Tongue (tissue), 1 donor: ENCODE measurements at regions not wholly inside any gene's neighbourhood (a gene's known extent, or its start where the extent isn't known, plus 50 kb on each side); places are given as distances from the start of the nearest gene placed in this dataset.

ENCODE experiments used
- DNase-seq: peaks from one replicate; pipeline ENCODE4 v3.0.0-alpha.2; 2015

DNA sequence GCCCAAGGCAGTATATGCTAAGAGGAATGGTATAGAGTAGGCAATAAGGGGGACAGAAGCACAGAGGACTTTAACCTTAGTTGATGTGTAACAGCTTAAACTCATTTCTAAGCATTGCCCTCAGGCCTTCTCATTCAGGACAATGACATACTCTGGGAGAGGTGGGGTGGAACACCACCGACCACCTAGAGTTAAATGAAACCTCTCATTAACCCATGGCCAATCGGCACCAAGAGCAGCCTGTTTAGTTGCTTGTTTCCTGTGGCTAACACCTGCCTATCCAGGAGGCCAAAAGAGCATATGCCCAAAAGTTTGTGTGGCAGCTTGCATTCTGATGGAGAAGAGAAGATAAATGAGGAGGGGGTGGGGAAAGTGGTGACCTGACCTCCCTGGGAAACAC, 50.0 kb downstream of the PABIR2 start:
- no peak for DNase-seq

DNA sequence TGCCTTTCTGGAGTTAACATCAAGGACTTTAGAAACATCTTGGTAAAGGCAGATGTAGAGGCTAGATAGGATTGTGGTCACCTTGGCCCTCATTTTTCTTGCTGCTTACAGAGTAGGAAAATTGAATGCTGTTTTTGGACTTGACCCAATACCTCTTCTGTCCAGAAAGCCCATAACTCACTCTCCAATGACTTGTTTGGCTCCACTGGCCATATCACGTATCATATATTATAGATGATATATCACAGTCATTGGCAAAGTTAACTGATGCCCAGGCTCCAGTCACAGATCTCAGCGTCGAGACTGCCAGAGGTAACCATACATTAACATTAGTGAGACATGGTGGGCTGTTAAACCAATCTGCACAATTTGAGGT, 50.6 kb downstream of the PABIR2 start:
- no peak for DNase-seq

DNA sequence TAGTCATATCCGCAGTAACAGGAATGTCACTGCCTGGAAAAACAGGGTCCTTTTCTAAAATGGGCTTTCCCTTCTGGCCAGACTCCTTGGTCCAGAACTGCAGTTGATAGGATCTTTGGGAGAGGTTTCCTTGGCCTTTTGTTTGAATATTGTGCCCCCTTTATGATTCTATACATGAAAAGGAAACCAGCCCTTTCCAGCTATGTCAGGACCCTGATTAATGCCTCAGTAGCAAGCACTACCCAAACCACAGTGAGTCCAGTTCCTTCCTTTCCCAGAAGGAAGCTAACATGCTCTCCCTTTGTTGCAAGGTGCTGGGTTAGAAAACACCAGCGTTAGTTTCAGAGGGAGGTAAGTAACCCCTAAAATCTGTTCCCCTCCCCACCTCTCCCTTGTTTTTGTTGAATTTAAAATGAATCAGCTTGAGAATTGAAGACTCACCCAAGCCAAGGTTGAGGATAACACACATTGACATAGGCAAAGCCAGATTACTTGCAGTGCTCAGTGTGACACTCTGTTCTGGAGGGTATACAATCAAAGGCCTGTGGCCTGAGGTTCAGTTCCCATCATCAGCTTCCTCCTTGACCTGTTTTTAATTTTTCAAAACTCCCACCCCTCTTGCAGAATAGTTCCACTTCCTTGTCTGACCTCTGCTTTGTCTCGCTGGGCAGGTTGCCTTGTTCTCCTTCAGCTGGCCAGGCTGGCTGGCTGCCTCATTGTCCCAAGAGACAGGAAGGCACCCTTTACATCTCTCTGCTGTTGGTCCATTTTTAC, 51.2 kb downstream of the PABIR2 start:
- no peak for DNase-seq

DNA sequence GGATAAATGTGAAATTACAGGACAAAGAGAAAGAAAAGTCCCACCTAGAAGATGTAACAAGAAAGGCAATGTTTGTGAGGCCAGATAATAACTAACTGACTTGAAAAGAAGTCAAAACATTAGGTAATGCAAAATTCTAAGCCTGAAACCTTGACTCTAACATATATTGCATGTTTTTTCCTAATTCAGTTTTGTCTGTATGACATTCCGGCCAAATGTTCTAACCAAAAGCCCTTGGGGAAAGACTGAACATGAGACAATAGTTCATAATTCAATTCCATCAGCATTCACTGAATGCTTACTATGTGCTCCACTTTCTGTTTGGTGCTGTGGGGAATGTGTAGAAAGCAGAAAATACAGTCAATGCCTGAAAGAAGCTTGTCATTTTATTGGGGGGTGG, 53.9 kb downstream of the PABIR2 start:
- peak; percentile 71 for DNase-seq

DNA sequence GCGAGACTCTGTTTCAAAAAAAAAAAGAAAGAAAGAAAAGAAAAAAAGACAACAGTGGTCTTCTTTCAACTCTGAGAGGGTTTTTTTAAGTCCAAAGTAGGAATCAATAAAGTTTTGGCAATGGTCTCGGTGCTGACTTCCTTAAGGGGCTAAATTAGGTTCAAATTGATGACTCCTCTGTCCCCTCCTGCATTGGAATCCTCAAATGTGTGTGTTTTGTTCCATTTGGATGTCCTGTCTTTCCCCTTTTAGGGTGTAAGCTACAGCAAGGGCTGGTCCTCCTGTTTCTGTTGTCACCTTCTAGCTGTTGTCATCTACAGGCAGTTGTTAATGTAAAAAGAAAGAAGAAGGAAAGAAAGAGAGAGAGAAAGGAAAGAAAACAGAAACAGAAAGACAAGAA, 54.4 kb downstream of the PABIR2 start:
- DNase-seq = no peak

DNA sequence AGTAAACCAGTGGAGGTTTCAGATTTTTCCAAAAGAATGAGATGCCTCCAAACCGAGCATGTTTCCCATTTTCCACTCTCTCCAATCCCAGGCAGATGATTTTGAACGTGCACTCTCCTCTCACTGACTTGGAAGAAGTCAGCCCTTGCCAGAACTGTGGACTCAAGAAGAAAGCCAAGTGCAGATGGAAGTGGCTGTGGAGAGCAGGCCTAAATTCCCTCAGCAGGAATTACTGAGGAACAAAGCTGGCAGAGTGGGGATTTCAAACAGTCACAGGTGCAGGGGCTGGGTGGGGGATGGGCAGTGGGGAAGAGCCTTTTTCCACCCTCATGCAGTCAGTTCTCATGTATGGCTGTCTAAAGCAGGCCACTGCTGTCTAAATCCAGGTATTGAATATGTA, 55.3 kb downstream of the PABIR2 start:
- peak; percentile 81 for DNase-seq

DNA sequence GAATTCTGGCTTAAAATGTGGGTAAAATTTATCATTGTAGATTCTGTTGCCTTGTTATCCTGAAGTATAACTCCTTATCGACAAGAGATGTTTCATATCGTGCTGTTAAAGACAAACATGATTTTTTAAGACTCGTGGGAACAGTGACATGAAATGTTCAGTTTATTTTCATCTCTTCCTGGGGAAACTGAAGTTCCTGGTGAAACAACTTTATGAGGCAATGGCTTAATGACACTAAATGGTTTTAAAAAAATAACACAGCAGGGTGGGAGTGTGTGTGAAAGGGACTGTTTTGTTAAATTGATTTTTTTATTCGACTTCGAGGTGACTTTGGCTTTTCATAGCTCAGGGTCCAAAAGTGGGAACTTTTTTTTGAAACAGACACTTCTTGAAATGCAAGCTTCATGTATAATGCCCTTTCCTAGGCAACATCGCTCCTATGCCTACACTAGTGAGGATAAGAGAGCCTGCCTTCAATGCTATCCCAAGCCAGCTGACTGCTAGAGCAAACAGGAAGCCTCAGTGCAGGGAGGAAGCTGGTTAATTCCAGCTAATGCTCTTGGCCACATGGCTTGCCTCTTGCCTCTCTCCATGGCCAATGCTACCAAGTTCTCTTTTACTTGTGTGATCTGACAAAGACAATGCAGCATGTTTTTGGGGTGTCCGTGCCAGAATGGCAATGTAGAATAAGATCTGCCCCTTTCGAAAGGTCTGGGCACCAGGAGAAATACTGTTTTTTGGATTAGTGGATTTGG, 57.8 kb downstream of the PABIR2 start:
- no peak for DNase-seq

DNA sequence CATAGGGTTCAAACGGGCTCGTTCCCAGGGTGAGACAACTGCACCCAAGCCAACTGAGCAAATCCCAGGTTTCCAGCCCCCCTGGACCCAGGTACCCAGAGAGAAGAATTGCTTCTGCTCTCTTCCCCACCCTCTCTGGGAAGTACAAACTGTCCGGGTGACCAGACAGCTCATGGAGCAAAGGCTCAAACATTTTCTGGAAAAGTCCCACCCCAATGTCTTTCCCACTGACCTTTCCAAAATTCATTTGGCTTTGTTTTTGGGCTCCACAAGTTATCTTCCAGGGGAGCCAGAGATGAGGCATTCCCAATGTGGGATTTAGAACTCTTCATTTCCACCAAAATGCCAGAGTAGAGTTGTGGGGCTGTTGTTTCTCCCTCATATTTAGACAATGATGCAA, 58.6 kb downstream of the PABIR2 start:
- DNase-seq = no peak

DNA sequence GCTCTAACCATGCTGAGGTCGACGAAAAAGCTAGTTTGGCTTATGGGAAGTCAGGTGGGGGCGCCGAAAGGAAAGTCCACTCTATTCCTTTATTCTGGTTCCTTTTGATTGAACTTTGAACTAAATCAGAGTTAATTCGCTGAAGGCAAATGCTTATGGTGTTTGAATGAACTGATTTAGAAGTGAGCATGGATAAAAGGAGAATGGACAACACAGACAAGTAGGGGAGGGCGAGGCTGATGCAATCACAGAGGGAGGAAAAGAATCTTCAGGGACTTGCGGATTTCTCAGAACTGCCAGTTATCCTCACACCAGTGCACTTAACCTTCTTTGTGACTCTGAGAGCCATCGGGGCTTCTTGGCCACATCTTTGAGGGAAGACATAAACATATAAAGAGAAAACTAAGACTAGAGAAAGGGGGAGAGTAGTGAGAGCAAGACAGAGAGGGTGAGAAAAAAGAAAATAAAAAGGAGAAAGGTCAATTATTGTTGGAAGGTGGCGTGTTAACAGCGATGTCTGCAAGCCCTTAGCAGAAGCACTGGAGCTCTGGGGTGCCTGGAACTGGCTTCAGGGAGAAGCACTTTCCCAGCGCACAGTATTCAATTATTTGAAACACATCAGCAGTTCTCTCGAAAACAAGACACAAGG, 59.2 kb downstream of the PABIR2 start:
- no peak for DNase-seq

DNA sequence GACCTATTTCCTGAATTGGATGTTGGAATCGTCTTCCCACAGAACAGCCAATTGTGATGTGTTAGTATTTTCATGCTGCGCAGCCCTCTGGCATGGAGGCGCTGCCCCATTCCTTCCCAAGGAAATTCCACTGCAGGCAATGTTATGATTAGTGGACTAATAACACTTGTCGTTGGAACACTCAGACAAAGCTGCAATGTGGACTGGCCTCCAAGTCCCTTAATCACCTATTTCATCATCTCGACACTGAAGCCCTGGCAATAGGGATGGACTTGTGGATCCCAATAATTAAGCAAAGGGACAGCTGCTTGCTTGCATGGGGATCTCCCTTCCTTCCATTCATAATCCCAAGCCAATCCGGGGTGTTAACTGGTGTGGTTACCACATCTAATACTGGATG, 59.9 kb downstream of the PABIR2 start:
- peak; percentile 80 for DNase-seq

DNA sequence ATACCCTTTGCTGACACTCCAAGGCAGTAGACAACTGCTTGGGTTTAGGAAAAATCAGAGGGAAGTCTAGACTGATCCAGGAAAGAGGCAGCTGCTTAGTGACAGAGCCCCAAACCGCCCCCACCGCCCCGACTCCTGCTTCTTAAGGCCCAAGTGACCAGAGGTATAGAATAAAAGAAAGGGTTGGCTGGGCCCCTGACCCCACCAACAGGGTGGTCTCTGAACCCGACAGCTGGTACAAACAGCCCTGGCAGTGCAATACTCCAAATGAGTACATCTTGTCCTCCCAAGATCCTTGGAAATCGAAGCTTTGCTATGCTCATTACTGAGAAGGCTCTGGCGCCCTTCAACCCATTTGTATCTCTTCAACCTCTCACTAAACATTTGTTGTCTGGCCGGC, 60.6 kb downstream of the PABIR2 start:
- peak; percentile 62 for DNase-seq

DNA sequence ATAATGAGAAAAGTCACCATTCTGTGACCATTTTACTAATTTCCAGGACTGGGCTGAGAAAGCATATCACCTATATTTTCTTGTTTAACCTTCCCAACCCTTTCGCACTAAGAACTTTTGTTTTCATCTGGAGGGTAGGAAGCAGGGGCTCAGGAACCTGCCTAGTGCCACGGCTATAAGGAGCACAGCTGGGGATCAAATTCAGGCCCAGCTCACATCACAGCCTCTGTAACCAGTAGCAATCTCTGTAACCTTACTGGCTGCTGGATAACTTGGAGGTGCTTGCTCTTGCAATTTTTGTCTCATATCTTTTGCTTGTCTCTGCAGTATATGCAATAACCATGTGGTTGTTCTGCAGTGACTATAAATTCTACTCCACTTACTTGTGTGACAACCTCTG, 62.0 kb downstream of the PABIR2 start:
- DNase-seq = peak; percentile 38

DNA sequence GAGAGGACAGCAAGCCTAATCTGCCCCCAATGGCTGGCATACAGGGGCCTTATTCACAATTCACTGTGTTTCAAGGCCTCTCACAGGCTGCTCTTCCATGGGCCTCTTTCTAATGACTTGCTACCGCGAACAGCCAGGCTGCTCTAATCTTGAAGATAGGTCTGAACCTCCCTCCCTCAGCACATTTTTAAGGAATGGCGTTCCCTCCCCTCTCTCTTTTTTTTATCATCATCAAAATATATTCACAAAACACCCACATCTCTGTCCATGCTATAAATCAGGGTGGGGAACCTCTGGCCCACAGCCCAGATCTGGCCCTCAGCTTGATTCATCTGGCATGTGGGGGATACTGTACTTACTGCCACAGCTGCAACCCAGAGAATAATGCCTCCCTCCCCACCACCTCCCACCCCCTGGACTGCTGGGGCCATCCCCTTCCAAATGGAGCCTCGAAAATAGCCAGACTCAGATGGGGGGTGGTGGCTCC, 62.5 kb downstream of the PABIR2 start:
- peak; percentile 75 for DNase-seq

DNA sequence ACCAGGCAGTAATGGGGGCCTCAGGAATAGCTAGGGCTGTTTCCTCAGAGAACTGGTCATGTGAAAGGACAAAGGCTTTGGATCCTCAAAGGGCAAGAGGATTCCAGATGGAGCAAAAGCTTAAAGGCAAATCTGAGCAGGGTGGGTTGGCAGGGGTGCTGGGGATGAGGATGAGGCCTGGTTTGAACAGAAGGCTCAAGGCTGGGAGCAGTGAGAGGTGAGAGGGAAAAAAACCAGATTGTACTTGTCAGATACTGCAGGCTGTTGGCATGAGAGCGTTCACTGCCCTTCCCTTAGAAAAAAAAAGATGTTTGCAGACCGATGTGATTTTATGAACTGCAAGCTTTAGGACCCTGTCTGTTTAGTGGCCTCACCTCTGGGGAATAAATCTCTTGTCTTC, 63.4 kb downstream of the PABIR2 start:
- DNase-seq = no peak

DNA sequence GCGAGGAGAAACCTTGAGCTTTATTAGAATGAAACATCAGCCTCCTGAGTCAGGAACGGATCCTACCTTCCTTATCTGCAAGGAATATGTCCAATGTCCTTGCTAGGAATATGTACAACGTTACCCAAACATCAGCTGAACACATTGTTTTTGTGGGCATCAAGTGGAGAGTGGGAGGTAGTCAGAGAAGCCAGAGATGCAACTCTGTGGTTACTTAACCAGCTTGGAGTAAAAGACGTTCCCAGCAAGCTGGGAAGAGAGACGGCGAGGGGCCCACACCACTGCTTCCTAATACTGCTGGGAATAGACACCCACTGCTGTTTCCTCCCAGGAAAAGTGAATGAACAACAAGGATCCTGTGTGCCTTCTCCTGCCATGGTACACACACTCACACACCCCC, 64.3 kb downstream of the PABIR2 start:
- no peak for DNase-seq

DNA sequence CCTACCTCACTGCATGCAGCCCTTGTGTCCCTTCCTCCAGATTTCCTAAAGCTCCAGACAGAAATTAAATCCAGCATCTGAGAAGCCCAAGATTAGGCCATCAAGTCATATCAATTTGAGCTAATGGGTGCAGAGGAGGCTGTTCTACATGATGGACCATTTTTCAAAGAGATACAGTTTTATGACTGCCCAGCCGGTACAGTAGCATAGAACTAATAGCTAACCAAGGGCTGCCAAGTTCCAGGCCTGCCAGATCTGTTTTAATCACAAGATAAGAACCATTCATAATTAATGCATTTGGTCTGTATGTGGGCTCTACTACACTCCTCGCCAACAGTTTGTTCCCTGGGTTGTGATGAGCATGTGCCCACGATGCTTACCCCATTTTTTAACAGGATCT, 64.9 kb downstream of the PABIR2 start:
- no peak for DNase-seq

DNA sequence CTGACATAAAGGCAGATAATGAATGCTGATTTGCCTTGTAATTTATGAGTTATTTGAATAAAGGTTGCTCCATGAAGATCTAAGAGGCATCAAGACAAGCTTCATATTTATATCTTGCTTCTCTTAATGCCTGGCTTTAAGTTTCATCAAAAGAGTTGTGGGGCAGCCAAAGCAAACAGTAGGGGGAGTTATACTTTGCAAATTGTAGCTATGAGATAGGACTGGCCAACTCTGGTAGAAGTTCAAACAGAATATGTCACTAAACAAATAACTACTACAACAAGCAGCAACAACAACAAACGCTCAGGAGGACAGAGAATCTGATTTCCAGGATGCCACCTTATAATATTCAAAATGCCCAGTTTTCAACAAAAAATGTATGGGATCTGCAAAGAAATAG, 69.1 kb upstream of the PLAC1 start:
- no peak for DNase-seq

DNA sequence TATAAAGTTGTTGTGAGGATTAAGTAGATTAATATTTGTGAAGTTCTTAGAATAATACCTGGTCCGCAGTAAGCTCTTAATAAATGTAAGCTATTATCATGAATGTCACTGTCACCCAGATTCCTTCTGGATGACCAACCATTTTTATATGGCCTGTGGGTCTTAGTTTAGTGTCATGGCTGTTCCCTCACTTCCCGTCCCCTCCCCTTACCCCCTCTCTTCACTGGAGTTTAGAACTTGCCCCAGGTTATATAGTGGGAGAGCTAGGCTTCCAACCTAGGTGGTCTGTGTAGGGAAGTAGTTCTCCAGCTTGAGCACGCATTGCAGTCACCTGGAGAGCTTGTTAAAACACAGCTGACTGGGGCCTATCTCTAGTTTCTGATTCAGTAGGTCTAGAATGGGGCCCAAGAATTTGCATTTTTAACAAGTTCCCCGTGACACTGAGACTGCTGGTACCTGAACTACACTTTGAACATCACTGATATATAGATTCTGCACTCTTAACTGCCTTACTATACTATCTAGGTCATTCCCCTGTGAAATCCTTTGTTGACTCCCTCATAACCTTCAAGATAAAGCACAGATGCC, 66.9 kb upstream of the PLAC1 start:
- DNase-seq = no peak

DNA sequence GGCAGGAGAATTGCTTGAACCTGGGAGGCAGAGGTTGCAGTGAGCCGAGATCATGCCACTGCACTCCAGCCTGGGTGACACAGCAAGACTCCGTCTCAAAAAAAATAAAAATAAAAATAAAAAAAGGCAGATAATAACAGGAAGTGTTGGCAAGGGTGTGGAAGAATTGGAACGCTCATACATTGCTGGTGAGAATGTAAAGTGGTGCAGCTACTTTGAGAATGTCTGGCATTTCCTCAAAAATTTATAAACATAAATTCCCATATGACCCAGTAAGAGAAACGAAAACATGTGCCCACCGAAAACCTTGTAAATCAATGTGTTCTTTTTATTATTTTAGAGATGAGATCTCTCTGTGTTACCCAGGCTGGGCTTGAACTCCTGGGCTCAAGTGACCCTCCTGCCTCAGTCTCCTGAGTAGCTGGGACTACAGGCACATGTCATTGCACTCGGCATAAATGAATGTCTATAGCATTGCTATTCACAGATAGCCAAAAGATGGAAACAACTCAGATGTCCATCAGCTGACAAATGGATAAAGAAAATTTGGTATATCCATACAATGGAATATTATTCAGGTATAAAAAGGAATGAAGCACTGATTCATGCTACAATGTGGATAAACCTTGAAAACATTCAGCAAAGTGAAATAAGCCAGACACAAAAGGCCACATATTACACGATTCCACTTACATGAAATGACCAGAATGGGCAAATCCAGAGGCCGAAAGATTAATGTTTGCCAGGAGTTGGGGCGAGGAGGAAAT, 63.7 kb upstream of the PLAC1 start:
- DNase-seq = no peak

DNA sequence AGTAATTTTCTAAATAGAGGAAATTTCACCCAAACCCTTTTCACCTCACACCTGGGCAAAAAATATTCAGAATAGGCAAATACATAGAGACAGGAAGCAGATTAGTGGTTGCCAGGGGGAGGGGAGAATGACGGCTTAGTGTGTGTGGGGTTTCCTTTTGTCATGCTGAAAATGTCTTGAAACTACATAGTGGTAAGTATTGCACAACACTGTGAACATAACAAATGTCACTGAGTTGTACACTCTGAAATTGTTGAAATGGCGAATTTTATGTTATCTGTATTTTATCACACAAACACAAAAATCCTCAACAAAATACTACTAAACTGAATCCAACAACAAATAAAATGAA, 60.7 kb upstream of the PLAC1 start:
- no peak for DNase-seq

DNA sequence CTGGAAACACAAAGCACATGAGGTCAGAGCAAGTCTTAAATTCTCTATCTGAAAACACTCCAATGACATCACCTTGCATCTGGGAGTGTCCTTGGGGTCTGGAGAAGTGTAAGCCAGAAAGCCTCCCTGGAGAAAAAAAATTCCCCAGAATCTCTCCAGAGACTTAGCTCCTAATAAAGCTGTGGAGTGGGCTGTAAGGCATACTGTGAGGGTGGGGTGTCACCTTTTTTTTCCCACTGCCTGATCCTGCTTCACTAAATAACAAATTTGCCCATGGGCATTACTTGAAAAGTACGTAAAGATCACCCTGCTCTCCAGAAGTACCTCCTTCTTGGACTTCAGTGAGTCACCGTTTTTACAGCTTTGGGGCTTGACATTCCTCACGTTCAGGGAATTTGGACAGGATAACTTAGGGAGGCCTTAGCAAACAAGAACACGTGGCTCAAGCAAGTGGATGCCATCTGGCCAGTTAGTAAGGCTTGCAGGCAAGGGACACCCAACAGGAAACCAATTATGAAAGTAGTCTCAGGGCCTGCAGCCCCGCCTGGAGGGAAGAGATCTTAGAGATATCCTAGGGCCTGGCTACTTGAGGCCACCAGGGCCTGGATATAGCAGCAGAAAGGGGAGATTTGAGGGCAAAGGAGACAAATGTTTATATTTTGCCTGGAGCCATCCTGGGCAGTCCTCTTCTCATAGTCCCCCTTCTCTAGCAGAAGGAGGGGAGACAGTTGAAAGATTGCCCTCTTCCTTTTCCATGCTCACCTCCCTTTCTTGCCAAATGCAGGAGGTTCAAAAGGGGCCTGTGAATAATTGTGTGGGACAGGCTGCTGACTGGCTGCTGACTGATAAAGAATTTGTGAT, 60.1 kb upstream of the PLAC1 start:
- peak; percentile 41 for DNase-seq
